ENCODE measurements at regions not wholly inside any gene's neighbourhood (a gene's known extent, or its start where the extent isn't known, plus 50 kb on each side); places are given as distances from the start of the nearest gene placed in this dataset.

DNA sequence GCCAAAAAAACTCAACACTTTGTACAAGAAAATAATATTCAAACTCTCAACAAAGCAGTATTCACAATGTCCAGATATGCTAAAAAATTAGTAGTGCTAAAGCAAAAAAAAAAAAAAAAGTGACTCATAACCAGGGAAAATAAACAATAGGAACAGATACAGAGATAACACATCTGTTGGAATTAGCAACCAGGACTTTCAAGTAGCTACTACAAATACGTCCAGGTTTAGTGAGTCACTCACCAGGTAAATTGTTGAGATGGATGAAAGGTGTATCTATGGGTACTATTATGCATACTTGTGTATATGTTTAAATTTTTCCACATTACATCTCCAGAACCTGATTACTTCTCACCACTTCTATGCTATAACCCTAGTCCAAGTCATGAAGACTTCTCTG, 144.8 kb upstream of the SLC35F3 start:
- TF ChIP-seq CTCF (IDR thresholded peaks at IDR 0.05), result no peak
- TF ChIP-seq POLR2A (IDR thresholded peaks at IDR 0.05), result no peak
- TF ChIP-seq EP300 (IDR thresholded peaks at IDR 0.05), result no peak
